Neural progenitor cell (in vitro differentiated cells): ENCODE measurements at regions not wholly inside any gene's neighbourhood (a gene's known extent, or its start where the extent isn't known, plus 50 kb on each side); places are given as distances from the start of the nearest gene placed in this dataset.
"Not testable (repeated sequence)": the region's sequence is repeated elsewhere in the genome, so short reads cannot be mapped to it uniquely, and the experiment has no call there.

Experiments used
- DNase-seq: peaks from one replicate; pipeline ENCODE4 v3.0.0-alpha.2; 2016; ENCODE audit warnings: low spot score
- H2AFZ ChIP-seq: fragments of 200-600 bp; sonication (generic); replicated peaks from 2 replicates; pipeline ENCODE4 v1.6.1; 2016; ENCODE audit warnings: antibody characterized with exemption
- H3F3A ChIP-seq: fragments of 200-600 bp; sonication (generic); 2 replicates; pipeline ENCODE4 v1.6.1; 2016; ENCODE audit warnings: antibody characterized with exemption, low read depth
- H3K27ac ChIP-seq: fragments of 200-600 bp; sonication (generic); 2 replicates; pipeline ENCODE4 v1.5.1; 2016; ENCODE audit warnings: mild to moderate bottlenecking
- H3K27me3 ChIP-seq: fragments of 200-600 bp; sonication (generic); 2 replicates; pipeline ENCODE4 v1.6.1; 2016; ENCODE audit warnings: mild to moderate bottlenecking, moderate library complexity
- H3K36me3 ChIP-seq: fragments of 200-600 bp; sonication (generic); 2 replicates; pipeline ENCODE4 v1.5.1; 2016
- H3K4me1 ChIP-seq: fragments of 200-600 bp; sonication (generic); 2 replicates; pipeline ENCODE4 v1.6.1; 2016; ENCODE audit warnings: mixed run types
- H3K4me2 ChIP-seq: fragments of 200-600 bp; sonication (generic); 2 replicates; pipeline ENCODE4 v1.6.1; 2016
- H3K4me3 ChIP-seq: fragments of 200-600 bp; sonication (generic); 2 replicates; pipeline ENCODE4 v1.5.1; 2016
- H3K79me2 ChIP-seq: fragments of 200-600 bp; sonication (generic); 2 replicates; pipeline ENCODE4 v1.6.1; 2016; ENCODE audit warnings: low read depth
- H3K9ac ChIP-seq: fragments of 200-600 bp; sonication (generic); 2 replicates; pipeline ENCODE4 v1.6.1; 2016
- H3K9me3 ChIP-seq: fragments of 200-600 bp; sonication (generic); 2 replicates; pipeline ENCODE4 v1.5.1; 2016; ENCODE audit warnings: low read depth
- H4K20me1 ChIP-seq: fragments of 200-600 bp; sonication (generic); 2 replicates; pipeline ENCODE4 v1.6.1; 2016; ENCODE audit warnings: low read depth
- H3K27ac Mint-ChIP-seq: 3 replicates; pipeline ENCODE4 v1.8.0; 2021; ENCODE audit warnings: mixed read lengths
- H3K27me3 Mint-ChIP-seq: 2 replicates; pipeline ENCODE4 v1.8.0; 2022; ENCODE audit warnings: low read depth, mild to moderate bottlenecking, inconsistent platforms, moderate library complexity, mixed read lengths; ENCODE audit not compliant: insufficient read depth
- H3K36me3 Mint-ChIP-seq: 3 replicates; pipeline ENCODE4 v1.8.0; 2021; ENCODE audit warnings: mixed read lengths
- H3K4me1 Mint-ChIP-seq: 3 replicates; pipeline ENCODE4 v1.8.0; 2021; ENCODE audit warnings: mixed read lengths
- H3K4me3 Mint-ChIP-seq: 3 replicates; pipeline ENCODE4 v1.8.0; 2021; ENCODE audit warnings: mild to moderate bottlenecking, moderate library complexity, mixed read lengths
- H3K9me3 Mint-ChIP-seq: 3 replicates; pipeline ENCODE4 v1.8.0; 2020; ENCODE audit warnings: mixed read lengths
- CTCF ChIP-seq: fragments of 200-600 bp; sonication (generic); IDR thresholded peaks from 2 replicates; pipeline ENCODE4 v1.5.1; 2017; ENCODE audit warnings: antibody characterized with exemption, mild to moderate bottlenecking
- EZH2 ChIP-seq: fragments of 200-600 bp; sonication (generic); IDR thresholded peaks from 2 replicates; pipeline ENCODE4 v1.6.1; 2017; ENCODE audit warnings: antibody characterized with exemption, mild to moderate bottlenecking, moderate library complexity
- EZH2phosphoT487 ChIP-seq: fragments of 200-600 bp; sonication (generic); IDR thresholded peaks from 2 replicates; pipeline ENCODE4 v1.6.1; 2017; ENCODE audit warnings: antibody characterized with exemption

GRCh38 chr5:39691993-39692392 lies 267.2 kb upstream of the DAB2 start:
- no peak overlapping the region for H3K4me3 Mint-ChIP-seq
- H3K4me1 ChIP-seq, result no peaks in the 10 kb centered on the region
- no peak overlapping the region for H3K27ac ChIP-seq
- H2AFZ ChIP-seq, result no peak overlapping the region
- H3K79me2 ChIP-seq, result no peaks in the 10 kb centered on the region
- no peaks in the 10 kb centered on the region for H4K20me1 ChIP-seq
- peaks cover 6% of the 10 kb centered on the region for H3K9me3 Mint-ChIP-seq
- H3K27me3 ChIP-seq, result no peaks in the 10 kb centered on the region
- H3K9me3 ChIP-seq, result no peaks in the 10 kb centered on the region
- DNase-seq, result no peak
- H3K27ac Mint-ChIP-seq, result no peak overlapping the region
- H3K4me2 ChIP-seq, result no peak overlapping the region
- H3K36me3 ChIP-seq, result no peaks in the 10 kb centered on the region
- H3K27me3 Mint-ChIP-seq, result no peaks in the 10 kb centered on the region
- H3K4me1 Mint-ChIP-seq, result no peaks in the 10 kb centered on the region
- no peaks in the 10 kb centered on the region for H3F3A ChIP-seq
- H3K4me3 ChIP-seq, result no peak overlapping the region
- H3K9ac ChIP-seq, result no peak overlapping the region
- TF ChIP-seq EZH2phosphoT487, result no peak
- peak; percentile 36 for TF ChIP-seq CTCF
- no peaks in the 10 kb centered on the region for H3K36me3 Mint-ChIP-seq

DNA sequence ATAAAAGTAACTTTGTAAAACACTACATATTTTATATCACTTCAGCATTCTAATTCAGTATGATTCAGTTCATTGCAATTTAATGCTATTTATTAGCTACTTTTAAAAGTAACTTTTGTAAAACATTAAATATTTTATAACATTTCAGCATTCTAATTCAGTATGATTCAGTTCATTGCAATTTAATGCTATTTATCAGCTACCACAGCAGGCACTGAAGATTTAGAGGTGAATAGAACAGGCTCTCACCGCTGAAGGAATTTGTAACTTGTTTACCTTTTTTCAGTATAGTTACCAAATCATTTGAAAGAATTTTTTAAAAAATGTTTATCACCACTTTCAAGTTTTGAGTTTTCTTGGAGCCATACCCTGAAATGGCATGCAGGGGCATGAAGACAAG lies 266.4 kb upstream of the DAB2 start:
- no peaks in the 10 kb centered on the region for H3K36me3 ChIP-seq
- peaks cover 9% of the 10 kb centered on the region for H3K9me3 Mint-ChIP-seq
- no peak overlapping the region for H3K27ac Mint-ChIP-seq
- H2AFZ ChIP-seq, result no peak overlapping the region
- H3K4me3 ChIP-seq, result no peak overlapping the region
- no peaks in the 10 kb centered on the region for H4K20me1 ChIP-seq
- no peak for DNase-seq
- H3K79me2 ChIP-seq, result no peaks in the 10 kb centered on the region
- no peaks in the 10 kb centered on the region for H3K27me3 ChIP-seq
- H3K4me1 ChIP-seq, result no peaks in the 10 kb centered on the region
- H3K27ac ChIP-seq, result no peak overlapping the region
- H3K4me2 ChIP-seq, result no peak overlapping the region
- no peak overlapping the region for H3K4me3 Mint-ChIP-seq
- no peaks in the 10 kb centered on the region for H3K36me3 Mint-ChIP-seq
- H3K9ac ChIP-seq, result no peak overlapping the region
- H3F3A ChIP-seq, result no peaks in the 10 kb centered on the region
- no peaks in the 10 kb centered on the region for H3K9me3 ChIP-seq
- no peaks in the 10 kb centered on the region for H3K4me1 Mint-ChIP-seq
- TF ChIP-seq EZH2 (no peak), CTCF (no peak), EZH2phosphoT487 (no peak)
- H3K27me3 Mint-ChIP-seq, result no peaks in the 10 kb centered on the region

- H3F3A ChIP-seq, result no peaks in the 10 kb centered on the region
- no peak overlapping the region for H2AFZ ChIP-seq
- Mint-ChIP-seq H3K9me3 (peaks cover 9% of the 10 kb centered on the region), H3K27ac (no peak overlapping the region), H3K4me3 (no peak overlapping the region), H3K4me1 (no peaks in the 10 kb centered on the region), H3K27me3 (no peaks in the 10 kb centered on the region), H3K36me3 (no peaks in the 10 kb centered on the region)
- H3K36me3 ChIP-seq, result no peaks in the 10 kb centered on the region
- no peaks in the 10 kb centered on the region for H4K20me1 ChIP-seq
- H3K79me2 ChIP-seq, result no peaks in the 10 kb centered on the region
- TF ChIP-seq CTCF (no peak), EZH2 (no peak), EZH2phosphoT487 (no peak)
- no peak for DNase-seq
- no peak overlapping the region for H3K9ac ChIP-seq
- no peaks in the 10 kb centered on the region for H3K9me3 ChIP-seq
- H3K4me2 ChIP-seq, result no peak overlapping the region
- no peak overlapping the region for H3K4me3 ChIP-seq
- no peaks in the 10 kb centered on the region for H3K4me1 ChIP-seq
- H3K27me3 ChIP-seq, result no peaks in the 10 kb centered on the region
- H3K27ac ChIP-seq, result no peak overlapping the region
Measured at GRCh38 chr5:39689919-39690318, 265.1 kb upstream of the DAB2 start.

GRCh38 chr5:39687924-39688323 lies 263.1 kb upstream of the DAB2 start:
- H3K4me3 ChIP-seq, H3K9me3 ChIP-seq, H3K4me2 ChIP-seq, H3K4me1 ChIP-seq, H3F3A ChIP-seq, H3K4me1 Mint-ChIP-seq, H3K27ac ChIP-seq, H3K36me3 ChIP-seq, H3K36me3 Mint-ChIP-seq, H3K79me2 ChIP-seq, H2AFZ ChIP-seq, H3K9ac ChIP-seq, H3K27me3 ChIP-seq, H3K4me3 Mint-ChIP-seq, H3K9me3 Mint-ChIP-seq, H3K27me3 Mint-ChIP-seq, DNase-seq, H3K27ac Mint-ChIP-seq, H4K20me1 ChIP-seq: not testable (repeated sequence)
